ENCODE measurements at regions not wholly inside any gene's neighbourhood (a gene's known extent, or its start where the extent isn't known, plus 50 kb on each side); places are given as distances from the start of the nearest gene placed in this dataset.

DNA sequence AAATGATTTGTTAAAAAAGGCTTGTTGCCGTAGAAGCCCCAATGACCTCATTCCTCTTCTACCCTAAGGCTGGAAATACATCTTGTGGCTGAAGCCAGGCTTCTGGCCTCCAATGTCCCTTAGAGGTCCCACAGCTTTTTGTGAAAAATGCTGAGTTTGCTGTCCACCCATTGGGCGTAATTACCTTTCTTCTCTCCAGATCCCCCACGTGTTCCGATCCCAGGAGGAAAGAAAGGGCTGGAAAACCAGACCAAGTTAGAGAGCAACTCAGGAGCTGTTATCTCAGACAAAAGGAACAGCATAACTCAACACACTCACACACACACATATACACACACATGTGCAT lies 154.2 kb downstream of the MIAT start:
- H3K27ac Mint-ChIP-seq, result no peak overlapping the region
- H3K4me1 Mint-ChIP-seq, result no peaks in the 10 kb centered on the region

DNA sequence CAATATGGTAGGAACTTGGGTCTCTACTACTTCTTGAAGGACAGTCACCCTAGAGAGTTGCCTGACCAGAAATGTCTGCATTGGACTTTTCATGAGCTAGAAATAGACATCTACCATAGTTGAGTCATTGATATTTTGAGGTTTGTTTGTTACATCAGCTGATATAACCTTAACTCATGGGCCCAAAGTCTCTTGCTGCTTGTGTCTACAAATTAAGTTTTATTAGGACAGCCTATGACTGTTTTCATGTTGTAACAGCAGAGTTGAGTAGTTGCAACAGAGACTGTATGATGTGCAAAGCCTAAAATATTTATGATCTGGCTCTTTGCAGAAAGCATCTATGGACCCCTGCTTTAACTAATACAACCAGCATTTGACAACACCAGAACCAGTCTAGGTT lies 155.3 kb downstream of the MIAT start:
- Histone ChIP-seq H3K4me2 (replicated peaks; ENCODE audit: low read depth, low read length, poor library complexity, severe bottlenecking) (no peak overlapping the region), H3K9ac (ENCODE audit: low read length) (no peak overlapping the region), H3K9me3 (ENCODE audit: control extremely low read depth in 1 of 3, control insufficient read depth in 2 of 3, insufficient read depth in 1 of 3, low read length in 2 of 3) (peaks cover 0 to 5% (median 3%) of the 10 kb centered on the region in 3 donors), H3K27ac (ENCODE audit: low read length in 2 of 2) (no peak overlapping the region), H2AFZ (ENCODE audit: insufficient read depth, low read depth, low read length, poor library complexity, severe bottlenecking) (no peak overlapping the region), H4K20me1 (ENCODE audit: control insufficient read depth, insufficient read depth, low read length, poor library complexity, severe bottlenecking) (no peaks in the 10 kb centered on the region), H3K27me3 (replicated peaks in 1 of 4; ENCODE audit: control extremely low read depth in 1 of 4, control insufficient read depth in 3 of 4, insufficient read depth in 4 of 4, low read length in 3 of 4) (no peaks in the 10 kb centered on the region), H3K4me1 (ENCODE audit: control insufficient read depth in 2 of 2, insufficient read depth in 2 of 2, low read length in 2 of 2) (no peaks in the 10 kb centered on the region), H3K4me3 (ENCODE audit: control extremely low read depth in 1 of 5, extremely low read depth in 1 of 5, insufficient read depth in 1 of 5, low read depth in 2 of 5, low read length in 4 of 5) (no peak overlapping the region), H3K79me2 (ENCODE audit: control insufficient read depth, insufficient read depth, low read length) (no peaks in the 10 kb centered on the region), H3K36me3 (replicated peaks in 1 of 2; ENCODE audit: control extremely low read depth in 1 of 2, control insufficient read depth in 1 of 2, extremely low read depth in 1 of 2, insufficient read depth in 2 of 2, low read length in 1 of 2) (no peaks in the 10 kb centered on the region)
- TF ChIP-seq EZH2 (IDR thresholded peaks at IDR 0.05; ENCODE audit: borderline replicate concordance, insufficient read depth, low read depth, low read length, poor library complexity, severe bottlenecking), result no peak
- TF ChIP-seq, protein P1, sequence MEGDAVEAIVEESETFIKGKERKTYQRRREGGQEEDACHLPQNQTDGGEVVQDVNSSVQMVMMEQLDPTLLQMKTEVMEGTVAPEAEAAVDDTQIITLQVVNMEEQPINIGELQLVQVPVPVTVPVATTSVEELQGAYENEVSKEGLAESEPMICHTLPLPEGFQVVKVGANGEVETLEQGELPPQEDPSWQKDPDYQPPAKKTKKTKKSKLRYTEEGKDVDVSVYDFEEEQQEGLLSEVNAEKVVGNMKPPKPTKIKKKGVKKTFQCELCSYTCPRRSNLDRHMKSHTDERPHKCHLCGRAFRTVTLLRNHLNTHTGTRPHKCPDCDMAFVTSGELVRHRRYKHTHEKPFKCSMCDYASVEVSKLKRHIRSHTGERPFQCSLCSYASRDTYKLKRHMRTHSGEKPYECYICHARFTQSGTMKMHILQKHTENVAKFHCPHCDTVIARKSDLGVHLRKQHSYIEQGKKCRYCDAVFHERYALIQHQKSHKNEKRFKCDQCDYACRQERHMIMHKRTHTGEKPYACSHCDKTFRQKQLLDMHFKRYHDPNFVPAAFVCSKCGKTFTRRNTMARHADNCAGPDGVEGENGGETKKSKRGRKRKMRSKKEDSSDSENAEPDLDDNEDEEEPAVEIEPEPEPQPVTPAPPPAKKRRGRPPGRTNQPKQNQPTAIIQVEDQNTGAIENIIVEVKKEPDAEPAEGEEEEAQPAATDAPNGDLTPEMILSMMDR (IDR thresholded peaks at IDR 0.05), result no peak
- intact Hi-C loops (cut with micrococcal nuclease), result no loop called here
- H3K9me3 Mint-ChIP-seq (ENCODE audit: insufficient read depth), result peaks cover under 1% of the 10 kb centered on the region
- no peaks in the 10 kb centered on the region for H3K27me3 Mint-ChIP-seq
- DNase-seq (no peak), ATAC-seq (ENCODE audit: low read depth) (no peak)
- POLR2A ChIA-PET, result no interaction called here
- H3K27ac Mint-ChIP-seq, result no peak overlapping the region
- CTCF ChIA-PET, result no interaction called here
- no peaks in the 10 kb centered on the region for H3K4me1 Mint-ChIP-seq
- no peak overlapping the region for H3K4me3 Mint-ChIP-seq

More for the DNA sequence above, 154.2 kb downstream of the MIAT start:
- H3K27me3 Mint-ChIP-seq, result no peaks in the 10 kb centered on the region
- Histone ChIP-seq H3K9ac (ENCODE audit: low read length) (no peak overlapping the region), H3K4me3 (ENCODE audit: control extremely low read depth in 1 of 5, extremely low read depth in 1 of 5, insufficient read depth in 1 of 5, low read depth in 2 of 5, low read length in 4 of 5) (no peak overlapping the region), H3K79me2 (ENCODE audit: control insufficient read depth, insufficient read depth, low read length) (no peaks in the 10 kb centered on the region), H3K27me3 (replicated peaks in 1 of 4; ENCODE audit: control extremely low read depth in 1 of 4, control insufficient read depth in 3 of 4, insufficient read depth in 4 of 4, low read length in 3 of 4) (no peaks in the 10 kb centered on the region), H2AFZ (ENCODE audit: insufficient read depth, low read depth, low read length, poor library complexity, severe bottlenecking) (no peak overlapping the region), H4K20me1 (ENCODE audit: control insufficient read depth, insufficient read depth, low read length, poor library complexity, severe bottlenecking) (no peaks in the 10 kb centered on the region), H3K27ac (ENCODE audit: low read length in 2 of 2) (no peak overlapping the region), H3K4me2 (replicated peaks; ENCODE audit: low read depth, low read length, poor library complexity, severe bottlenecking) (no peak overlapping the region), H3K9me3 (ENCODE audit: control extremely low read depth in 1 of 3, control insufficient read depth in 2 of 3, insufficient read depth in 1 of 3, low read length in 2 of 3) (peaks cover 0 to 7% (median 0%) of the 10 kb centered on the region in 3 donors), H3K4me1 (ENCODE audit: control insufficient read depth in 2 of 2, insufficient read depth in 2 of 2, low read length in 2 of 2) (no peaks in the 10 kb centered on the region), H3K36me3 (replicated peaks in 1 of 2; ENCODE audit: control extremely low read depth in 1 of 2, control insufficient read depth in 1 of 2, extremely low read depth in 1 of 2, insufficient read depth in 2 of 2, low read length in 1 of 2) (no peaks in the 10 kb centered on the region)
- ChIA-PET CTCF (no interaction called here), POLR2A (no interaction called here)
- ATAC-seq (ENCODE audit: low read depth) (no peak), DNase-seq (no peak)
- no peaks in the 10 kb centered on the region for H3K9me3 Mint-ChIP-seq (ENCODE audit: insufficient read depth)
- intact Hi-C loops (cut with micrococcal nuclease), result no loop called here
- H3K4me3 Mint-ChIP-seq, result no peak overlapping the region
- 100% methylated on average over 3 of the region's 4 CpGs for WGBS (ENCODE audit: insufficient coverage)
- TF ChIP-seq, protein P1 (IDR thresholded peaks at IDR 0.05), result no peak
- TF ChIP-seq EZH2 (IDR thresholded peaks at IDR 0.05; ENCODE audit: borderline replicate concordance, insufficient read depth, low read depth, low read length, poor library complexity, severe bottlenecking), result no peak
